ENCODE measurements at regions not wholly inside any gene's neighbourhood (a gene's known extent, or its start where the extent isn't known, plus 50 kb on each side); places are given as distances from the start of the nearest gene placed in this dataset.

DNA sequence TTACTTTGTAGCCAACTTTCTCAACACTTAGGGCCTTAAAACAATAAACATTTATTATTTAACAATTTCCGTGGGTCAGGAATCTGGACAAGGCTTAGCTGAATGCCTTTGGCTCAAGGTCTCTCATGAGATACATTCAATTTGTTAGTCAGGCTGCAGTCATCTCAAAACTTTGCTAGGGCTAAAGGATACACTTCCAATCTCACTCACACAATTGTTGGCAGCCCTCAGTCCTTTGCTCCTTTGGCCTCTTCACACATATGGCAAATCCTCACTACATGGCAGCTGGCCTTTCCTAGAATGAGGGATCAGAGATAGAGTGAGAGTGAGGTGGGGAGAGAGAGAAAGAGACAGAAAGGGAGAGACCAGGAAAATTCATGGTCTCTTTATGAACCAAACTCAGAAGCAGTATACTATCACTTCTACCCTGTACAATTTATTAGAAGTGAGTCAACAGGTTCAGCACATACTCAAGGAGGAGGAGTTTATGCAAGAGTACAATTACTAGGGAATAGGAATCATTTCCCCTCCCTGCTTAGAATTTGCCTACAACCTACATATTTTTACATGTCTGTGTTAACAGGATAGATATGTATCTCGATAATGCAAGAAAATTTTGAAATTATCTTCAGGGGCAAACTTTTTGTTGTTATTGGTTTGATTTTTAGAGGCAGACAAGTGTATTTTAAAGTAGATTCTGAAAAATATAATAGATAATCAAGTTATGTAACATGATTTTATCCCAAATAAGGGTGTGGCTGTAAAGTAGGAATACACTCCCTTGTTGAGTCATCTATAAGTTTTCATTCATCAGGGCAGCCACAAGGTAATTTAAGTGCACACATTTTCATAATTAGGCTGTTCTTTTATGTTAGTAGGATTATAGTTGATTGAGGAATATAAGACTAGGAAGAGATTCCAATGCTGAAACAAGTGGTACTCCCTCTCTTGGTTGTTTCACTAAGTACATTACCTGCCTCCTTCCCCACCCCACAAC lies 85.9 kb upstream of the HMGCLL1 start:
- Histone ChIP-seq H3K9me3 (peaks cover 2% of the 10 kb centered on the region), H3K36me3 (no peaks in the 10 kb centered on the region), H3K27me3 (replicated peaks; ENCODE audit: insufficient read depth) (no peaks in the 10 kb centered on the region), H3K4me1 (ENCODE audit: control insufficient read depth in 1 of 2, low read depth in 2 of 2) (no peaks in the 10 kb centered on the region), H3K27ac (no peak overlapping the region), H3K4me3 (no peak overlapping the region)
- DNase-seq (ENCODE audit: low spot score): no peak
- ATAC-seq (ENCODE audit: insufficient number of reproducible peaks, low FRiP score, low read depth): no peak
- TF ChIP-seq, protein P1, sequence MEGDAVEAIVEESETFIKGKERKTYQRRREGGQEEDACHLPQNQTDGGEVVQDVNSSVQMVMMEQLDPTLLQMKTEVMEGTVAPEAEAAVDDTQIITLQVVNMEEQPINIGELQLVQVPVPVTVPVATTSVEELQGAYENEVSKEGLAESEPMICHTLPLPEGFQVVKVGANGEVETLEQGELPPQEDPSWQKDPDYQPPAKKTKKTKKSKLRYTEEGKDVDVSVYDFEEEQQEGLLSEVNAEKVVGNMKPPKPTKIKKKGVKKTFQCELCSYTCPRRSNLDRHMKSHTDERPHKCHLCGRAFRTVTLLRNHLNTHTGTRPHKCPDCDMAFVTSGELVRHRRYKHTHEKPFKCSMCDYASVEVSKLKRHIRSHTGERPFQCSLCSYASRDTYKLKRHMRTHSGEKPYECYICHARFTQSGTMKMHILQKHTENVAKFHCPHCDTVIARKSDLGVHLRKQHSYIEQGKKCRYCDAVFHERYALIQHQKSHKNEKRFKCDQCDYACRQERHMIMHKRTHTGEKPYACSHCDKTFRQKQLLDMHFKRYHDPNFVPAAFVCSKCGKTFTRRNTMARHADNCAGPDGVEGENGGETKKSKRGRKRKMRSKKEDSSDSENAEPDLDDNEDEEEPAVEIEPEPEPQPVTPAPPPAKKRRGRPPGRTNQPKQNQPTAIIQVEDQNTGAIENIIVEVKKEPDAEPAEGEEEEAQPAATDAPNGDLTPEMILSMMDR (IDR thresholded peaks at IDR 0.05): no peak

DNA sequence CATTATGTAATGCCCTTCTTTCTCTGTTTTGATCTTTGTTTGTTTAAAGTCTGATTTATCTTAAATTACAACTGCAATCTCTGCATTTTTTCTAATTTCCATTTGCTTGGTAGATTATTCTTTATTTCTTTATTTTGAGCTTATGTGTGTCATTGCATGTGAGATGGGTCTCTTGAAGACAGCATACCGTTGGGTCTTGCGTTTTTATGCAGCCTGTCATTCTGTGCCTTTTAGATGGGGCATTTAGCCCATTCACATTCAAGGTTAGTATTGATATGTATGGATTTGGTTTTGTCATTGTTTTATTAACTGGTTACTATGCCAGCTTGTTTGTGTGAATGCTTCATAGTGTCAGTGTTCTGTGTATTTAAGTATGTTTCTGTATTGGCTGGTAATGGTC lies 84.9 kb upstream of the HMGCLL1 start:
- Histone ChIP-seq H3K4me3 (no peak overlapping the region), H3K36me3 (no peaks in the 10 kb centered on the region), H3K4me1 (ENCODE audit: control insufficient read depth in 1 of 2, low read depth in 2 of 2) (no peaks in the 10 kb centered on the region), H3K9me3 (peaks cover 2% of the 10 kb centered on the region), H3K27me3 (replicated peaks; ENCODE audit: insufficient read depth) (no peaks in the 10 kb centered on the region), H3K27ac (no peak overlapping the region)
- TF ChIP-seq, protein P1 (IDR thresholded peaks at IDR 0.05): no peak
- no peak for DNase-seq (ENCODE audit: low spot score)
- ATAC-seq (ENCODE audit: insufficient number of reproducible peaks, low FRiP score, low read depth): no peak

DNA sequence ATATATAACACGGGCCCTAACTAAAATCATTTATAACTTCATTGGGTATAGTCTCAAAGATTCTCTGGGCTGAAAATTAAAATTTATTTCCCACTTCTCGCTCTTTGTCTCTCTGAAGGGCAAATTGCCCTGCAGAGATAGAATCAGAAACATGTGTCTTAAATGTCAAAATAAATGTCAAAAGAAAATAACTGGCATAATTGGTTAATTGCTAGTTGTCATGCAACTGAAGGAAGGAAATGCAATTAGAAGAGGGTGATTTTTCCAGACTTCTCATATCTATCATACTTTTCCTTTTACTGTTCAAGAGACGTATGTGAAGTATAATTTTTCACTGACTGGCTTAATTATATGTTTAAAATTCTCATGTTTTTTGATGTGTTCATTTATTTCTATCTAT lies 80.3 kb upstream of the HMGCLL1 start:
- Histone ChIP-seq H3K4me3 (no peak overlapping the region), H3K27me3 (replicated peaks; ENCODE audit: insufficient read depth) (no peaks in the 10 kb centered on the region), H3K9me3 (peaks cover 2% of the 10 kb centered on the region), H3K27ac (no peak overlapping the region), H3K36me3 (no peaks in the 10 kb centered on the region), H3K4me1 (ENCODE audit: control insufficient read depth in 1 of 2, low read depth in 2 of 2) (no peaks in the 10 kb centered on the region)
- no peak for DNase-seq (ENCODE audit: low spot score)
- TF ChIP-seq, protein P1 (IDR thresholded peaks at IDR 0.05): no peak
- ATAC-seq (ENCODE audit: insufficient number of reproducible peaks, low FRiP score, low read depth): no peak

DNA sequence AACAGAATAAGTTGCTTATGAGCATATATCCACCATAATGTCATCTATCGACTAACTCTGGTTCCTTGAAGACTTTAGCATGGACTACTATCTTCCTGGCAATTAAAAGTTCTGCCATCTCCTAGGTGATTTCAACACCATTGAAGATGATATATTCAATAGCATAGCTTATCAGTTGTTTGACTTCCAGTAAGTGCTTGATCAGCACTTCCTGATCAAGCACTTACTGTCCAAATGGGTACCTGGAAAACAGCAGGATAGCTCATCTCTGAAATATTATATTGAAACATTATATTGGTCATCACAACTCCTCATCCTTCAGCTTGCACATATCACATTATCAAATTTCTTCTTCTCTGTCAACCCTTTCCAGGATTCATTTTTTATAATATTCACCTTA lies 75.5 kb upstream of the HMGCLL1 start:
- no peak for ATAC-seq (ENCODE audit: insufficient number of reproducible peaks, low FRiP score, low read depth)
- Histone ChIP-seq H3K9me3 (no peaks in the 10 kb centered on the region), H3K27me3 (replicated peaks; ENCODE audit: insufficient read depth) (no peaks in the 10 kb centered on the region), H3K4me1 (ENCODE audit: control insufficient read depth in 1 of 2, low read depth in 2 of 2) (no peaks in the 10 kb centered on the region), H3K36me3 (no peaks in the 10 kb centered on the region), H3K27ac (no peak overlapping the region), H3K4me3 (no peak overlapping the region)
- TF ChIP-seq, protein P1 (IDR thresholded peaks at IDR 0.05): no peak
- DNase-seq (ENCODE audit: low spot score): no peak

DNA sequence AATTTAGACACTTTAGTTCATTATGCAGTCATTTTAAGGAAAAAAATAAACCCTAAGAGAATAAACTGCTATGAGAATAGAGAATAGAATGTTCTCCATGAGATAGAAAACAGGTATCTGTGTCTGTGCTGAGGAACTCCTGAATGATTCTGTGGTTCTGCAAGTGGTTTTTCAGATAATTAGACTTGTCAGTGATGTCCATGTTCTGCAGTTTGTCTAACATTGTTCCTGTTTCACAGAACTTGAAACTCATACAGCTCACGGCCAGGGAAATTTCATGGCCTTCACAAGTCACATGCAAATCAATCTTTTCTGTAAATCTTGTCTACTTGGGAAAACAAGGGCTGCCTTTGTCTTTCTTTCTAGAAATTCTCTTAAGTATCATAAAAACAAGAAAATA lies 73.4 kb upstream of the HMGCLL1 start:
- ATAC-seq (ENCODE audit: insufficient number of reproducible peaks, low FRiP score, low read depth) (no peak), DNase-seq (ENCODE audit: low spot score) (no peak)
- no peaks in the 10 kb centered on the region for H3K27me3 ChIP-seq (replicated peaks; ENCODE audit: insufficient read depth)
- no peaks in the 10 kb centered on the region for H3K9me3 ChIP-seq
- TF ChIP-seq, protein P1 (IDR thresholded peaks at IDR 0.05): no peak
- no peaks in the 10 kb centered on the region for H3K4me1 ChIP-seq (ENCODE audit: control insufficient read depth in 1 of 2, low read depth in 2 of 2)
- no peaks in the 10 kb centered on the region for H3K36me3 ChIP-seq
- no peak overlapping the region for H3K27ac ChIP-seq
- H3K4me3 ChIP-seq: no peak overlapping the region
